ES-I3 (cell line): ENCODE measurements at regions not wholly inside any gene's neighbourhood (a gene's known extent, or its start where the extent isn't known, plus 50 kb on each side); places are given as distances from the start of the nearest gene placed in this dataset.

Experiments
- H3K36me3 ChIP-seq: 2 replicates; pipeline ENCODE4 v1.6.1; 2013; ENCODE audit warnings: mild to moderate bottlenecking, low read length, control low read depth, moderate library complexity; ENCODE audit not compliant: insufficient read depth
- H3K4me1 ChIP-seq: 2 replicates; pipeline ENCODE4 v1.6.1; 2013; ENCODE audit warnings: mild to moderate bottlenecking, control low read depth, low read length; ENCODE audit not compliant: insufficient read depth
- H3K9ac ChIP-seq: 2 replicates; pipeline ENCODE4 v1.6.1; 2013; ENCODE audit warnings: low read depth, mild to moderate bottlenecking, low read length, moderate library complexity
- H3K9me3 ChIP-seq: 2 replicates; pipeline ENCODE4 v1.6.1; 2013; ENCODE audit warnings: mild to moderate bottlenecking, low read length, moderate library complexity; ENCODE audit not compliant: control insufficient read depth, insufficient read depth

DNA sequence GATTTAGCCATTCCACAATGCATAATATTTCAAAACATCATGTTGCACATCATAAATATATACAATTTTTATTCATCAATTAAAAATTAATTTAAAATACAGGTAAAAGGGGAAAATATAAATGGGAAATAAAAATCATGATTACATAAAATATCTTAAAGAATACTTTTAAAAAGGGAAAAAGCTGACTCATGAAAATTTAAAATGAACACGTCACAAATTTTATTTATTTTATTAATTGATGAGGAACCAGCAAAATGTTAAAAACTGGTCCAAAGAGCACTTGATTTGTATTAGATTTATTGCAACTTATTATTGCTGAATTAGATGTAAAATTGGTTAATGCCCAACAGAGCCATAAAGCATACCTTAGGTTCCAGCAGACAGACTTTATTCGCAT, 78.5 kb upstream of the ANK2 start:
- no peak overlapping the region for H3K9ac ChIP-seq
- peaks cover 4% of the 10 kb centered on the region; the same call in 1 of the 2 replicates for H3K4me1 ChIP-seq
- no peaks in the 10 kb centered on the region for H3K9me3 ChIP-seq
- H3K36me3 ChIP-seq, result no peaks in the 10 kb centered on the region

DNA sequence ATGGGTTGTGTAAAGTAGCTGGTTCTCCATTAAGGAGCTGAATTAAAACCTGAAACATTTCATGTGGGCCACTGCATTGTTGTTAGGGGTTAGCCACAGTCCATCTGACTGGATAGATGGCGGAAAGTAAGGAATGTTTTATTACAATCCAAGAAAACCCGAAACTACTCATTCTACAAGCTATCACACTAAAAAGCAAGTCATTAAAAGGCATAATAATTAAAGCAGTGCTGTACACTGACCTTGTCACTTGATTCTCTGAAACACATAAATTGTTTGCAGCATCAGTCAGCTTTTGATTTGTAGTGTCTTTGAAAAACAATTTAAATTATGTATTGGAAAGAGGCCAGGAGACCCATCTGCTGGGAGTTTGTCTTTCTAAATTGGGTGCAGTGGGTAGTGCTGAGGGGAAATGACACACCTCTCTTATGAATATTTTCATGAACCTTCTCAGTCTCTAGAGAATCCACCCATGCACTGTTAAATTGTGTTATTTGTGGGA, 75.7 kb upstream of the ANK2 start:
- Histone ChIP-seq H3K4me1 (peaks cover 4% of the 10 kb centered on the region; the same call in 1 of the 2 replicates), H3K9me3 (0 out of 2 replicates have a peak, but pooled peaks cover under 1% of the 10 kb centered on the region), H3K9ac (no peak overlapping the region), H3K36me3 (no peaks in the 10 kb centered on the region)

DNA sequence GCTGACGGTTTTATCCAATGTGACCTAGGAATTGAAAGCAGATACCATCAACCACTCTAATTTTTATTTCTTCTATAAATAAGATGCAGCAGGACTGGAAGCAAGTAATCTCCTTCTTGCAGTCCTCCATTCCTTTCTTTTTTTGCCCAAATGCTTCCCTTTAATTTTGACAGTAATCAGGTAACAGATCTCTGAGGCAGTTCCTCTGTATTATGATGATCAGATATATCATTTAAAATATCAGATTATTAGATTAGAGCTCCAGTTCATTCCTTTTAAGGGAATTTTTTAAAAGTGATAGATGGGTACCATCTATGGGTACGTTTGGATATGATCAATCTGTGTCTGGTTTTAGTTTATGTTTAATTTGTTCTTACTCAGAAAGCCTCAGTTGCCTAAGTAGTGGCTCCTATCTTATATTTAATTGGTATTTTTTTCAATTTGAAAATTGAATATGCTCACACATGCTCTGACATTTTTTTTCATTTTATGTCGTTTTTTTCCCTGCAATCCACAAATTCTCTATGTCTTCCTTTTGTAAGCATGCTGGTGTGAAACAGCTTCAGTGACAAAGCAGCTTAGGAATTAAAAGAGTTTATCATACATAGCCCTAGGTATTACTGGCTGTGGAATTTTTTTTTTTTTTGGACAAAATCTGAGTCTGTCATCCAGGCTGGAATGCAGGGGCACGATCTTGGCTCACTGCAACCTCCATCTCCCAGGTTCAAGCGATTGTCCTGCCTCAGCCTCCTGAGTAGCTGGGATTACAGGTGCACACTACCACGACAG, 73.7 kb upstream of the ANK2 start:
- H3K9me3 ChIP-seq, result peaks cover 3% of the 10 kb centered on the region; the same call in 1 of the 2 replicates
- no peak overlapping the region for H3K9ac ChIP-seq
- H3K4me1 ChIP-seq, result peaks cover 4% of the 10 kb centered on the region; the same call in 1 of the 2 replicates
- no peaks in the 10 kb centered on the region for H3K36me3 ChIP-seq

DNA sequence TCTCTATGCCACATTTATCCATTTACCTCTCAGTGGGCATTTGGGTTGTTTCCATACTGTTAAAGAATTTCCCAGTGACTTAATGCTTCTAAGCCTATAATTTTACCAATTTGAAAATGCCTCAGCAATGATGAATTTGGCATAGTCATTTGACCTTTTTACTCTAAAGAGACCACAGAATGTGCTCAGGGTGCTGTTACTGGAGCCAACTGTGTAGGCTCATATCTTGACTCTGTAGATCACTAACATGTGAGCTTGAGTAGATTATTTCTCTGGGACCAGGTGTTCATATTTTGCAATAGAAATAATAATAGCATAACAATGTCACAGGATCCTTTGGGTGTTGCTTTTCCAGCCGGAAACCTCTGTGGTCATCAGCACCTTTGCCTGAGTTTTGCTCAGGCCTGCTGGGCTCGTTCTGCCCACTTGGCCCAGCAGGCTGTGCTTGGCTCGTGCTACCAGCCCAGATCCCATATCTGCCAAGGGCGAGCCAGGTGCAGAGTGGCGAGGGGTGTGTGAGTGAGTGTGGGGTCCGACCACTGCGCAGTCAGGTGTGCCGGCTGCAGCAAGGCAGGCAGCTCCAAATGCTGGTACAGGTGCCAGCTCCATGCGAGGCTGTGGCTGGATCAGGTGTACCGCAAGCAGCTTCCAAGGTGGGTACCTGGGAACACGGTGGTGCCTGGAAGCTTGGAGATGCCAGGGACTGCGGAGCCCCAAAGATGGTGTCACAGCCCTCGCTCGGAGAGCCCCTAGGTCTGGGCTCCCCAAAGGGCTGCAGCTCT, 70.6 kb upstream of the ANK2 start:
- H3K36me3 ChIP-seq, result no peaks in the 10 kb centered on the region
- no peak overlapping the region for H3K9ac ChIP-seq
- peaks cover 3% of the 10 kb centered on the region; the same call in 1 of the 2 replicates for H3K9me3 ChIP-seq
- H3K4me1 ChIP-seq, result no peaks in the 10 kb centered on the region

DNA sequence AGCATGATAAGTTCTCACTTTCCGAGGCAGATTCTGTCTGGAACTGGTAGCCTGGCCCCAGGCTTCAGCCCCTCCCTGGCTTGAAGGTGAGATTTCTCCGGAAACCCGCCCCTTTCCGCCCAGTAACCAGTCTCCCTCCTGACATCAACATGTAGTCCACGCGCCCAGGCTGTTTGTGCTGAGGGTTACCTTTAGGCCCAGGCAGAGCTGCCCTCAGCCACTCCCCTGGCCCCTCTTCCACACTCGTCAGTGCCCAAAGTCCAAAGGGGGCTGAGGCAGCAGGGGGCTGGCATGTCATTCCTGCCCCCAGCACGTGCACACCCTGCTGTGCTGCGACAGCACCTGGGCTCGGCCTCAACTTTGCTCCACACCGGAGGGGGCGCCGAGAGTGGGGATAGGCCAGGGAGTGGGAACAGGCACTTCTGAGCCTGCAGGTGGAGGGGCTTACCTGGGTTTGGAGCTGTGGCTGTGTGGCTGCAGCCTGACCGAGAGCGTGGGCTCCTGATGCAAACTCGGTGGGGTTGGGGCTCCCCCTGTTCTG, 69.5 kb upstream of the ANK2 start:
- H3K9ac ChIP-seq, result no peak overlapping the region
- H3K36me3 ChIP-seq, result no peaks in the 10 kb centered on the region
- no peaks in the 10 kb centered on the region; the same call in 1 of the 2 replicates for H3K4me1 ChIP-seq
- peaks cover 3% of the 10 kb centered on the region; the same call in 1 of the 2 replicates for H3K9me3 ChIP-seq

DNA sequence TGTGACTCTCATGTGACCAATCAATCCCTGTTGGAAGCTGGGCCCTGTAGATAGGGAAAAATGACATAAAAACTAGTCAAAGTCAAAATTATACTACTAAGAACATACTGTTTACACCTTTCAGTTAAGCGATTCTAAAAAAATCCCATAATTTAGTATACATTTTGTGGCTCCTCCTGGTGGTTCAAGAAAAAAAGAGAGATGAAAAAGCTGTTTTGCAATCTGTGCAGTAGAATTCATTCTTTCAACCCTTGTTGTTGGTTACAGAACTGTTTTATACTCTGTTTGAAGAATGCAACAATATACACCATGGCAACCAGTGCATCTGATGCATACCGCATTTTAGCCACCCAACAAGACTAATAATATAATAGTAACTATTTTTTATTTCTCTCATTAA, 66.8 kb upstream of the ANK2 start:
- peaks cover 3% of the 10 kb centered on the region; the same call in 1 of the 2 replicates for H3K9me3 ChIP-seq
- H3K4me1 ChIP-seq, result no peaks in the 10 kb centered on the region; the same call in 1 of the 2 replicates
- no peaks in the 10 kb centered on the region for H3K36me3 ChIP-seq
- H3K9ac ChIP-seq, result no peak overlapping the region

DNA sequence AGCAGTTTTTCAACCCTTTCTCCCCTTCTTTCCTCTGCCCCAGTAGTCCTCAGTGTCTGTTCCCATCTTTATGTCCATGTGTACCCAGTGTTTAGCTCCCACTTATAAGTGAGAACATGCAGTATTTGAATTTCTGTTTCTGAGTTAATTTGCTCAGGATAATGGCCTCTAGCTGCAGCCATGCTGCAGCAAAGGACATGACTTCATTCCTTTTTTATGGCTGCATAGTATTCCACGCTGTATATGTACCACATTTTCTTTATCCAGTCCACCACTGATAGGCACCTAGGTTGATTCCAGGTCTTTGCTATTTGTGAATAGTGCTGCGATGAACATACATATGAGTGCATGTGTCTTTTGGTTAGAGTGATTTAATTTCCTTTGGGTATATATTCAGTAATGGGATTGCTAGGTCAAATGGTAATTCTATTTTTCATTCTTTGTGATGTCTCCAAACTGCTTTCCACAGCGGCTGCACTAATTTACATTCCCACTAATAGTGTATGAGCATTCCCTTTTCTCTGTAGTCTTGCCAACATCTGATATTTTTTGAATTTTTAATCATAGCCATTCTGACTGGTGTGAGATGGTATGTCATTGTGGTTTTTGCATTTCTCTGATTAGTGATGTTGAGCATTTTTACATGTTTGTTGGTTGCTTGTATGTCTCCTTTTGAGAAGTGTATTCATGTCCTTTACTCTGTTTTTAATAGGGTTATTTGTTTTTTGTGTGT, 54.6 kb upstream of the ANK2 start:
- H3K9ac ChIP-seq, result no peak overlapping the region
- no peaks in the 10 kb centered on the region for H3K9me3 ChIP-seq
- peaks cover 9% of the 10 kb centered on the region; the same call in 1 of the 2 replicates for H3K4me1 ChIP-seq
- no peaks in the 10 kb centered on the region for H3K36me3 ChIP-seq
